HepG2 (cell line): ENCODE measurements at regions not wholly inside any gene's neighbourhood (a gene's known extent, or its start where the extent isn't known, plus 50 kb on each side); places are given as distances from the start of the nearest gene placed in this dataset.

ENCODE experiments used
- ATAC-seq: fragments of 200-7000 bp; cut with Tn5 transposase; 3 replicates; pipeline ENCODE4 v1.9.1; 2020; ENCODE audit warnings: mild to moderate bottlenecking, moderate library complexity
- BruUV-seq: library from RNA; stranded (reverse); fragments of 400-500 nt; replicated peaks from 2 replicates; lab custom pipeline; 2021; lab: Mats Ljungman, UMichigan
- CTCF ChIA-PET: fragments of 300-600 bp; formaldehyde crosslinking; extraction: SDS; loops from one replicate; lab custom pipeline; 2021; ENCODE audit warnings: low total read pairs, inconsistent platforms, low intra/inter-chr PET ratio; lab: Yijun Ruan, JAX
- POLR2A ChIA-PET: fragments of 350-600 bp; sonication (Branson Sonifier 250); formaldehyde crosslinking; loops from one replicate; lab custom pipeline; 2020; ENCODE audit warnings: antibody characterized with exemption, inconsistent platforms; lab: Yijun Ruan, JAX
- DNase-seq: peaks from one replicate; pipeline ENCODE4 v3.0.0-alpha.2; 2015; ENCODE audit warnings: low spot score
- FAIRE-seq: peaks from 3 replicates; lab custom pipeline; 2011; peaks lifted over from hg19 to GRCh38; lab: Jason Lieb, UNC
- H2AFZ ChIP-seq: one replicate; pipeline ENCODE4 v1.6.1; 2011; ENCODE audit warnings: low read length, inconsistent platforms
- H3K27ac ChIP-seq: fragments of 300-600 bp; 3 replicates; pipeline ENCODE4 v1.8.0; 2011; ENCODE audit warnings: mixed run types, mild to moderate bottlenecking, mixed read lengths, low read length, inconsistent platforms; ENCODE audit not compliant: insufficient read depth; ENCODE audit errors: extremely low read length
- H3K27me3 ChIP-seq, 2 experiments: fragments of 200-600 bp in 1 of 2; 2 replicates in 1 of 2; 3 replicates in 1 of 2; pipeline versions ENCODE4 v1.6.0 to v1.8.0; 2011; ENCODE audit warnings: low read length in 2 of 2, mild to moderate bottlenecking in 2 of 2, moderate library complexity in 2 of 2, inconsistent platforms in 1 of 2; ENCODE audit not compliant: insufficient read depth in 2 of 2, control insufficient read depth in 1 of 2
- H3K36me3 ChIP-seq, 2 experiments: fragments of 200-600 bp in 1 of 2; replicated peaks in 1 of 2; 2 replicates in 1 of 2; 3 replicates in 1 of 2; pipeline versions ENCODE4 v1.5.1 to v1.8.0; 2011; ENCODE audit warnings: low read length in 2 of 2, inconsistent platforms in 1 of 2; ENCODE audit not compliant: insufficient read depth in 2 of 2, control insufficient read depth in 1 of 2
- H3K4me1 ChIP-seq: 2 replicates; pipeline ENCODE4 v1.5.1; 2012; ENCODE audit warnings: low read length, inconsistent platforms; ENCODE audit not compliant: insufficient read depth
- H3K4me2 ChIP-seq: 2 replicates; pipeline ENCODE4 v1.6.0; 2011; ENCODE audit warnings: low read depth, low read length, inconsistent platforms
- H3K4me3 ChIP-seq, 3 experiments: fragments of 200-600 bp in 1 of 3; sonication (generic), shearing (Covaris generic) in 1 of 3; replicated peaks in 1 of 3; 2 replicates each; pipeline ENCODE4 v1.5.1; 2011 to 2016; ENCODE audit warnings: low read length in 3 of 3, inconsistent platforms in 2 of 3, low read depth in 2 of 3, mild to moderate bottlenecking in 2 of 3, control low read depth in 1 of 3, mixed read lengths in 1 of 3; ENCODE audit not compliant: insufficient read depth in 1 of 3
- H3K79me2 ChIP-seq: one replicate; pipeline ENCODE4 v1.6.1; 2011; ENCODE audit warnings: low read length, inconsistent platforms; ENCODE audit not compliant: insufficient read depth
- H3K9ac ChIP-seq: 2 replicates; pipeline ENCODE4 v1.6.0; 2011; ENCODE audit warnings: mild to moderate bottlenecking, low read depth, low read length, inconsistent platforms; ENCODE audit not compliant: insufficient read depth
- H3K9me3 ChIP-seq: 2 replicates; pipeline ENCODE4 v1.5.1; 2012; ENCODE audit warnings: mild to moderate bottlenecking, low read length
- H4K20me1 ChIP-seq: 2 replicates; pipeline ENCODE4 v1.6.0; 2011; ENCODE audit warnings: inconsistent platforms, mild to moderate bottlenecking, low read length, moderate library complexity; ENCODE audit not compliant: insufficient read depth
- AHR ChIP-seq: IDR thresholded peaks from 2 replicates; pipeline ENCODE4 v1.6.1; 2018; ENCODE audit warnings: missing genetic modification reagents, missing compliant biosample characterization
- ATF7 ChIP-seq, 2 experiments: fragments of 450-650 bp in 1 of 2; sonication (generic) in 1 of 2; formaldehyde crosslinking in 1 of 2; IDR thresholded peaks; 2 replicates each; pipeline versions ENCODE4 v1.4.0 to v1.6.1; 2016 to 2020; ENCODE audit warnings: antibody characterized with exemption in 1 of 2, mild to moderate bottlenecking in 1 of 2, missing genetic modification reagents in 1 of 2
- HIVEP1 ChIP-seq: sonication (generic); formaldehyde crosslinking; IDR thresholded peaks from 2 replicates; pipeline ENCODE4 v1.4.0; 2020; ENCODE audit warnings: mild to moderate bottlenecking, missing genetic modification reagents
- KDM3A ChIP-seq: IDR thresholded peaks from 2 replicates; pipeline ENCODE4 v1.6.1; 2018; ENCODE audit warnings: low read depth, missing compliant biosample characterization
- NR2F6 ChIP-seq, 2 experiments: IDR thresholded peaks; 2 replicates each; pipeline ENCODE4 v1.6.1; 2016; ENCODE audit warnings: antibody characterized with exemption in 1 of 2, mild to moderate bottlenecking in 1 of 2
- REXO4 ChIP-seq: sonication (generic); formaldehyde crosslinking; IDR thresholded peaks from 2 replicates; pipeline ENCODE4 v1.8.0; 2022; ENCODE audit warnings: missing genetic modification reagents, mild to moderate bottlenecking, borderline replicate concordance
- SAFB2 ChIP-seq: sonication (generic); formaldehyde crosslinking; IDR thresholded peaks from 2 replicates; pipeline ENCODE4 v1.5.1; 2020; ENCODE audit warnings: missing genetic modification reagents, low read depth, mild to moderate bottlenecking, borderline replicate concordance
- SMC3 ChIP-seq: IDR thresholded peaks from 2 replicates; pipeline ENCODE4 v1.6.1; 2011; ENCODE audit warnings: low read length, improper control_type of control experiment
- SNRNP70 ChIP-seq: fragments of 200-400 bp; formaldehyde crosslinking; IDR thresholded peaks from 2 replicates; pipeline ENCODE4 v1.6.1; 2017; ENCODE audit warnings: mild to moderate bottlenecking, low read depth, low read length, moderate library complexity
- STAG1 ChIP-seq: sonication (generic); formaldehyde crosslinking; IDR thresholded peaks from 2 replicates; pipeline ENCODE4 v1.4.0; 2020; ENCODE audit warnings: missing genetic modification reagents
- ZNF350 ChIP-seq: sonication (generic); formaldehyde crosslinking; IDR thresholded peaks from 2 replicates; pipeline ENCODE4 v1.4.0; 2020; ENCODE audit warnings: mild to moderate bottlenecking, low read depth, missing genetic modification reagents, borderline replicate concordance
- ZSCAN12 ChIP-seq: sonication (generic); formaldehyde crosslinking; IDR thresholded peaks from 2 replicates; pipeline ENCODE4 v1.9.0; 2021; ENCODE audit warnings: mild to moderate bottlenecking, missing genetic modification reagents
- WGBS: methylation state at CpG from one replicate; pipeline ENCODE4 v1.1.6; 2017; ENCODE audit warnings: low lambda C conversion rate; 5-methylcytosine and 5-hydroxymethylcytosine counted together
- in situ Hi-C: cut with HindIII; loops from 2 replicates; pipeline ENCODE4 v1.10.0; 2017; ENCODE audit warnings: low pct_unique_long_range_greater_than_20kb; ENCODE audit not compliant: extremely low pct_ligation_motif_present
- intact Hi-C: fragments of 100-400 bp; cut with micrococcal nuclease; formaldehyde crosslinking; loops from one replicate; pipeline ENCODE4 v1.10.0; 2022; ENCODE audit not compliant: unreplicated experiment
- TF ChIP-seq, protein P1 (sequence below): sonication (generic); formaldehyde crosslinking; IDR thresholded peaks from 2 replicates; pipeline ENCODE4 v1.4.0; 2020; ENCODE audit warnings: missing genetic modification reagents, mild to moderate bottlenecking, borderline replicate concordance
- TF ChIP-seq, protein P2 (sequence below): sonication (generic); formaldehyde crosslinking; IDR thresholded peaks from 2 replicates; pipeline ENCODE4 v1.5.0; 2020; ENCODE audit warnings: mild to moderate bottlenecking, missing genetic modification reagents, moderate library complexity
- TF ChIP-seq, protein P3 (sequence below): sonication (generic); formaldehyde crosslinking; IDR thresholded peaks from 2 replicates; pipeline ENCODE4 v1.8.1; 2022; ENCODE audit warnings: mild to moderate bottlenecking, missing genetic modification reagents

DNA sequence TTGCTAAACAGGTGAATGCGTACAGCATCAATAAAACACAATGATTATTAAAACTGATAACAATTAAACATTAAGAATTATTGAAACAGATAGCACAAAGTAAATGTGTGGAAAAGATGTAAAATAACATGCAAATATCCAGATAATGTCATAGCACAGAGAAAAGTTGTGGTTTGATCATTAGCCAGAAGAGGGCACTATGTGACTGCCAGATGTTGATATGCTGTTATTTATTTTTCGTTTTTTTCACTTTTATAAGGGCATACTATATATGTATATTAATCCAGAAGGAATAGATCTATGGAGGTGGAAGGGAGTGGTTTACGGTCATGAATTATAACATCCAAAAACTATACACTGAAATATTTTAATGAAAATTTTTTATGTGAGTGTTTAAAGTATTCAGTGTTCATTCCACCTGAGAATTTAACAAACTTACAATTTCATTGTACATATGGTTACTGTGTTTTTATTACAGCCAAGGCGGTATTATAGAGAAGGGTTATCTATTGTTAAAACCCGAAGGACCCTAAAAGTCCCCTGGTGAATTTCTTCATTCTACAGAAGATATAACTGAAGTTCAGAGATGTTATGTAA lies 211.9 kb upstream of the UGT8 start:
- in situ Hi-C loops: loop anchor here (5.0 to 10.0 kb wide), 2 partner anchors 306 to 418 kb away; no protein-coding TSS in a partner anchor
- no peak overlapping the region for H3K27ac ChIP-seq
- intact Hi-C loops: loop anchor here (1.0 to 10.0 kb wide), 4 partner anchors 273 to 992 kb away; no protein-coding TSS in a partner anchor
- no peaks in the 10 kb centered on the region for H3K27me3 ChIP-seq
- DNase-seq (peak; percentile 5), FAIRE-seq (peak; percentile 40)
- H3K79me2 ChIP-seq: no peaks in the 10 kb centered on the region
- H4K20me1 ChIP-seq: no peaks in the 10 kb centered on the region
- H3K9ac ChIP-seq: no peak overlapping the region
- BruUV-seq: no TSS peak
- no peak overlapping the region for H2AFZ ChIP-seq
- no peak overlapping the region for H3K4me3 ChIP-seq
- WGBS: 8% methylated on average over 5 of the region's 5 CpGs
- ChIA-PET POLR2A (no interaction called here), CTCF (interaction anchor here (2.2 to 2.3 kb wide), 2 partner anchors 272 to 308 kb away, joined by 22 to 31 read pairs; no protein-coding TSS in a partner anchor)
- TF ChIP-seq HIVEP1 (CRISPR knock-in tag) (no peak), STAG1 (peak; percentile 75), NR2F6 (IDR thresholded peaks at IDR 0.05) (no peak), NR2F6 (CRISPR knock-in tag; IDR thresholded peaks at IDR 0.05) (no peak), REXO4 (CRISPR knock-in tag) (no peak), SAFB2 (CRISPR knock-in tag) (no peak), ZNF350 (CRISPR knock-in tag) (no peak), AHR (no peak), SMC3 (peak; percentile 67), SNRNP70 (no peak), ZSCAN12 (CRISPR knock-in tag) (no peak), ATF7 (IDR thresholded peaks at IDR 0.05) (no peak), ATF7 (CRISPR knock-in tag; IDR thresholded peaks at IDR 0.05) (no peak), KDM3A (no peak)
- TF ChIP-seq, protein P1, sequence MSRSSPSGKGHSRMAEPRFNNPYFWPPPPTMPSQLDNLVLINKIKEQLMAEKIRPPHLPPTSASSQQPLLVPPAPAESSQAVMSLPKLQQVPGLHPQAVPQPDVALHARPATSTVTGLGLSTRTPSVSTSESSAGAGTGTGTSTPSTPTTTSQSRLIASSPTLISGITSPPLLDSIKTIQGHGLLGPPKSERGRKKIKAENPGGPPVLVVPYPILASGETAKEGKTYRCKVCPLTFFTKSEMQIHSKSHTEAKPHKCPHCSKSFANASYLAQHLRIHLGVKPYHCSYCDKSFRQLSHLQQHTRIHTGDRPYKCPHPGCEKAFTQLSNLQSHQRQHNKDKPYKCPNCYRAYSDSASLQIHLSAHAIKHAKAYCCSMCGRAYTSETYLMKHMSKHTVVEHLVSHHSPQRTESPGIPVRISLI (CRISPR knock-in tag): 0 out of 2 replicates have a peak, but pooled peaks have one; percentile 25
- TF ChIP-seq, protein P2, sequence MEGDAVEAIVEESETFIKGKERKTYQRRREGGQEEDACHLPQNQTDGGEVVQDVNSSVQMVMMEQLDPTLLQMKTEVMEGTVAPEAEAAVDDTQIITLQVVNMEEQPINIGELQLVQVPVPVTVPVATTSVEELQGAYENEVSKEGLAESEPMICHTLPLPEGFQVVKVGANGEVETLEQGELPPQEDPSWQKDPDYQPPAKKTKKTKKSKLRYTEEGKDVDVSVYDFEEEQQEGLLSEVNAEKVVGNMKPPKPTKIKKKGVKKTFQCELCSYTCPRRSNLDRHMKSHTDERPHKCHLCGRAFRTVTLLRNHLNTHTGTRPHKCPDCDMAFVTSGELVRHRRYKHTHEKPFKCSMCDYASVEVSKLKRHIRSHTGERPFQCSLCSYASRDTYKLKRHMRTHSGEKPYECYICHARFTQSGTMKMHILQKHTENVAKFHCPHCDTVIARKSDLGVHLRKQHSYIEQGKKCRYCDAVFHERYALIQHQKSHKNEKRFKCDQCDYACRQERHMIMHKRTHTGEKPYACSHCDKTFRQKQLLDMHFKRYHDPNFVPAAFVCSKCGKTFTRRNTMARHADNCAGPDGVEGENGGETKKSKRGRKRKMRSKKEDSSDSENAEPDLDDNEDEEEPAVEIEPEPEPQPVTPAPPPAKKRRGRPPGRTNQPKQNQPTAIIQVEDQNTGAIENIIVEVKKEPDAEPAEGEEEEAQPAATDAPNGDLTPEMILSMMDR (CRISPR knock-in tag): peak; percentile 66
- TF ChIP-seq, protein P3, sequence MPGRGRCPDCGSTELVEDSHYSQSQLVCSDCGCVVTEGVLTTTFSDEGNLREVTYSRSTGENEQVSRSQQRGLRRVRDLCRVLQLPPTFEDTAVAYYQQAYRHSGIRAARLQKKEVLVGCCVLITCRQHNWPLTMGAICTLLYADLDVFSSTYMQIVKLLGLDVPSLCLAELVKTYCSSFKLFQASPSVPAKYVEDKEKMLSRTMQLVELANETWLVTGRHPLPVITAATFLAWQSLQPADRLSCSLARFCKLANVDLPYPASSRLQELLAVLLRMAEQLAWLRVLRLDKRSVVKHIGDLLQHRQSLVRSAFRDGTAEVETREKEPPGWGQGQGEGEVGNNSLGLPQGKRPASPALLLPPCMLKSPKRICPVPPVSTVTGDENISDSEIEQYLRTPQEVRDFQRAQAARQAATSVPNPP: no peak
- TF ChIP-seq, all 625 proteins: peak for 4
- H3K4me2 ChIP-seq: no peak overlapping the region
- peak; percentile 35; the same call in 2 of the 3 replicates for ATAC-seq
- H3K9me3 ChIP-seq: no peaks in the 10 kb centered on the region
- no peaks in the 10 kb centered on the region for H3K4me1 ChIP-seq
- H3K36me3 ChIP-seq: no peaks in the 10 kb centered on the region
